Stomach (tissue), 8 donors: ENCODE measurements at regions not wholly inside any gene's neighbourhood (a gene's known extent, or its start where the extent isn't known, plus 50 kb on each side); places are given as distances from the start of the nearest gene placed in this dataset.

Source experiments
- DNase-seq, 2 donors: peaks; one replicate each; pipeline versions ENCODE4 v3.0.0 to v3.0.0-alpha.2; 2013 to 2019
- H3K27ac ChIP-seq, 5 donors: fragments of 200-600 bp in 4 of 5; sonication (generic) in 4 of 5; one replicate each; pipeline ENCODE4 v1.5.1; 2013 to 2019; ENCODE audit warnings: mild to moderate bottlenecking in 1 of 5, moderate library complexity in 1 of 5
- H3K27me3 ChIP-seq, 3 donors: fragments of 200-600 bp; sonication (generic); one replicate each; pipeline ENCODE4 v1.5.1; 2017 to 2019; ENCODE audit warnings: mixed run types in 1 of 3
- H3K36me3 ChIP-seq, 4 donors: fragments of 200-600 bp; sonication (generic); 1 replicate in 3 of 4; 2 replicates in 1 of 4; pipeline ENCODE4 v1.5.1; 2016 to 2019
- H3K4me1 ChIP-seq, 4 donors: fragments of 200-600 bp; sonication (generic); one replicate each; pipeline ENCODE4 v1.5.1; 2016 to 2019
- H3K4me3 ChIP-seq, 4 donors: fragments of 200-600 bp; sonication (generic) in 3 of 4; one replicate each; pipeline ENCODE4 v1.5.1; 2016 to 2019; ENCODE audit warnings: mild to moderate bottlenecking in 1 of 4
- H3K9me3 ChIP-seq, 4 donors: fragments of 200-600 bp; sonication (generic); one replicate each; pipeline ENCODE4 v1.5.1; 2016 to 2019
- EP300 ChIP-seq: sonication (generic); formaldehyde crosslinking; IDR thresholded peaks from one replicate; pipeline ENCODE4 v1.6.1; 2017; ENCODE audit warnings: antibody characterized with exemption
- POLR2A ChIP-seq, 4 donors: fragments of 450-650 bp; IDR thresholded peaks; one replicate each; pipeline ENCODE4 v1.6.1; 2016; ENCODE audit warnings: antibody characterized with exemption in 4 of 4, control low read depth in 2 of 4, mild to moderate bottlenecking in 1 of 4, moderate library complexity in 1 of 4
- POLR2AphosphoS5 ChIP-seq, 3 donors: sonication (generic); formaldehyde crosslinking; IDR thresholded peaks; one replicate each; pipeline ENCODE4 v1.6.1; 2016; ENCODE audit warnings: antibody characterized with exemption in 3 of 3
- WGBS, 5 donors: extraction: QIAGEN DNeasy Blood & Tissue Kit in 3 of 5; methylation state at CpG; one replicate each; pipeline versions ENCODE4 v1.1.5 to v1.1.7; 2013 to 2018; 5-methylcytosine and 5-hydroxymethylcytosine counted together
- intact Hi-C: fragments of 100-400 bp; cut with DNase I; formaldehyde crosslinking; loops from one replicate; pipeline ENCODE4 v1.15.1; 2023; ENCODE audit warnings: low total_unique reads
- TF ChIP-seq, protein P1 (sequence below), 7 experiments: fragments of 450-650 bp in 4 of 7; fragments of 200-600 bp in 3 of 7; sonication (generic) in 3 of 7; IDR thresholded peaks; one replicate each; pipeline ENCODE4 v1.5.1; 2016 to 2019; ENCODE audit warnings: antibody characterized with exemption in 7 of 7, control low read depth in 2 of 7, mild to moderate bottlenecking in 1 of 7
- donor health status: healthy with polysubstance abuse.
- donor health status: Bipolar disorder and iron deficiency.
- donor health status: healthy.

DNA sequence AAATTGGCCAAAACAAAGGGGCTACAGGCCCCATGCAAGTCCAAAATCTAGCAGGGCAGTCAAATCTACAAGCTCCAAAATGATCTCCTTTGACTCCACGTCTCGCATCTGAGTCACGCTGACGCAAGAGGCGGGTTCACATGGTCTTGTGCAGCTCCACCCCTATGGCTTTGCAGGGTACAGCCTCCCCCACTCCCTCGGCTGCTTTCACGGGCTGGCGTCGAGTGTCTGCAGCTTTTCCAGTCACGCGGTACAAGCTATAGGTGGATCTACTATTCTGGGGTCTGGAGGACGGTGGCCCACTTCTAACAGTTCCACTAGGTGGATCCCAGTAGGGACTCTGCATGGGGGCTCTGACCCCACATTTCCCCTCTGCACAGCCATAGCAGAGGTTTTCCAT, 99.2 kb upstream of the KCNIP4 start:
- no peaks in the 10 kb centered on the region for H3K36me3 ChIP-seq
- H3K27me3 ChIP-seq: no peaks in the 10 kb centered on the region
- DNase-seq: no peak
- intact Hi-C loops: no loop called here
- H3K27ac ChIP-seq: no peak overlapping the region
- H3K4me1 ChIP-seq: no peaks in the 10 kb centered on the region
- H3K4me3 ChIP-seq: no peak overlapping the region
- WGBS, 5 donors: 85 to 94% (median 92%) methylated on average over 5 to 12 of the region's 12 CpGs
- peaks cover 0 to 18% (median 9%) of the 10 kb centered on the region in 4 donors for H3K9me3 ChIP-seq
- no peak for TF ChIP-seq POLR2A (IDR thresholded peaks at IDR 0.05)
- TF ChIP-seq EP300: no peak
- no peak for TF ChIP-seq POLR2AphosphoS5 (IDR thresholded peaks at IDR 0.05)
- TF ChIP-seq, protein P1, sequence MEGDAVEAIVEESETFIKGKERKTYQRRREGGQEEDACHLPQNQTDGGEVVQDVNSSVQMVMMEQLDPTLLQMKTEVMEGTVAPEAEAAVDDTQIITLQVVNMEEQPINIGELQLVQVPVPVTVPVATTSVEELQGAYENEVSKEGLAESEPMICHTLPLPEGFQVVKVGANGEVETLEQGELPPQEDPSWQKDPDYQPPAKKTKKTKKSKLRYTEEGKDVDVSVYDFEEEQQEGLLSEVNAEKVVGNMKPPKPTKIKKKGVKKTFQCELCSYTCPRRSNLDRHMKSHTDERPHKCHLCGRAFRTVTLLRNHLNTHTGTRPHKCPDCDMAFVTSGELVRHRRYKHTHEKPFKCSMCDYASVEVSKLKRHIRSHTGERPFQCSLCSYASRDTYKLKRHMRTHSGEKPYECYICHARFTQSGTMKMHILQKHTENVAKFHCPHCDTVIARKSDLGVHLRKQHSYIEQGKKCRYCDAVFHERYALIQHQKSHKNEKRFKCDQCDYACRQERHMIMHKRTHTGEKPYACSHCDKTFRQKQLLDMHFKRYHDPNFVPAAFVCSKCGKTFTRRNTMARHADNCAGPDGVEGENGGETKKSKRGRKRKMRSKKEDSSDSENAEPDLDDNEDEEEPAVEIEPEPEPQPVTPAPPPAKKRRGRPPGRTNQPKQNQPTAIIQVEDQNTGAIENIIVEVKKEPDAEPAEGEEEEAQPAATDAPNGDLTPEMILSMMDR (IDR thresholded peaks at IDR 0.05): no peak

DNA sequence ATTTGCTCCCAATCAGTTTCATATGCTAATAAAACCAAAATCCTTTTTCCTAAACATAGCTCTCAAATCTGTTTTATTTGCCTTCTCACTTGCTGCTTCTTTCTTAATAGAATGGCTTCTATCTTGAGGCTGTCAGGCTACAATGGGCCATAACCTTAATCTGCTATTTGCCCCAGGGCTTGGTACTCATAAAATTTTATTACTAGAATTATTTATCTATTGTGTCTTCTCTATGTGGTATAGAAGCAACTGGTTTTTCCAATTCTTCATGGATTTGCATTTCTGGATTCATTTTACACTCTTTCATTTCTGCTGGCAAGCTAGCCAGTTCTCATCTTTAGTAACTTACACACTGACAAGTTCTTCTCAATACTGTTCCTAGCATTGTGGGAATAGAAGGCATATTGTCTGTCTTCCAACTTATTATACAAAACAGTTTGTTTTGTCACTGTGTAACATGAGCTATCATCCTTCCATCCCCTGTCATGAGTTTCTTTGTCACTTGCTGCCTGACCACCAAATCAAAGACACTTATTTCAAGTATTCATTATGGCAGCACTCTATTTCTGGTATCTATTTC, 96.6 kb upstream of the KCNIP4 start:
- peaks cover 0 to 28% (median 14%) of the 10 kb centered on the region in 4 donors for H3K9me3 ChIP-seq
- no peaks in the 10 kb centered on the region for H3K36me3 ChIP-seq
- DNase-seq: no peak
- no peak overlapping the region for H3K4me3 ChIP-seq
- H3K4me1 ChIP-seq: no peaks in the 10 kb centered on the region
- intact Hi-C loops: no loop called here
- no peak overlapping the region for H3K27ac ChIP-seq
- TF ChIP-seq POLR2A (IDR thresholded peaks at IDR 0.05): no peak
- TF ChIP-seq, protein P1 (IDR thresholded peaks at IDR 0.05): no peak
- TF ChIP-seq EP300: no peak
- no peak for TF ChIP-seq POLR2AphosphoS5 (IDR thresholded peaks at IDR 0.05)
- H3K27me3 ChIP-seq: no peaks in the 10 kb centered on the region

DNA sequence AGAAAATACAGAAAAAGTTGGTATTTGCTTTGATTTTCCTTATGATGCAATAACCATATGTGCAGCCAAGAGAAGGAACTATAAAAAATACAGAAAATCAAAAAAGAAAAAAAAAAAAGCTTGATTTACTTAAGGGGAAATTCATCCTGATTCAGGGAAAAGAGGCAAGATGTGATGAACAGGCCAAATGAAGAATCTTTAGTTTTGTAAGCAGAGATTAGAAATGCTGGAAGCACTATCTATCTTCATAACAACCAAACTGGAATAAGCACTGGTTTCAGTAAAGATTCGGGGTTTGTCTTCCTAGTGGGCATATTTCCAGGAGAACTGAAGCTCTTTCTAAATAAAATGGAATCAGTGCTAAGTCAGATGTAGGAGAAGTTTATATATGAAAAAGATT, 82.9 kb upstream of the KCNIP4 start:
- intact Hi-C loops: no loop called here

DNA sequence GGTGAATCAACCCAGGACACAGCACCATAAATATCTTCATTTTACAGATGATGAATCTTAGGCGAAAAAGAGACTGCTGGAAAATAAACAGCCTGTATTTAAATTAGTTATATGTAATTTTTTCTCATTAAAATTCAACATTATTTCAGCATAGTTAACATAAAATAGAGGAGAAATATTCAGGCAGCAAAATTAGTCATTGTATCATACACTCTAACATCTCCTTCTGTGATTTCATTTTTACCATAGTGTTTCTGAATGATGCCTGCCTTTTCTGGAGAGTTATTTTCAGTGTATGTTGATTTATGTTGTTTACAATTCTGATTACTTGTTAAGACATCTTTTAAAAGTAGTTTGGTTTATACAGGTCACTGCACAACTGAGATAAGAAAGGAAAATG, 82.3 kb upstream of the KCNIP4 start:
- no peak for DNase-seq
- TF ChIP-seq EP300 (no peak), POLR2AphosphoS5 (IDR thresholded peaks at IDR 0.05) (no peak), POLR2A (IDR thresholded peaks at IDR 0.05) (no peak)
- TF ChIP-seq, protein P1 (IDR thresholded peaks at IDR 0.05): no peak

More for the DNA sequence above, 82.9 kb upstream of the KCNIP4 start:
- no peak for TF ChIP-seq EP300
- peak in 1 of 2 donors; percentile 5 for DNase-seq
- H3K27ac ChIP-seq: no peak overlapping the region
- no peaks in the 10 kb centered on the region for H3K36me3 ChIP-seq
- 48 to 68% (median 67%) methylated on average over 1 of the region's 1 CpG for WGBS, 5 donors
- no peaks in the 10 kb centered on the region for H3K27me3 ChIP-seq
- peaks cover 0 to 8% (median 0%) of the 10 kb centered on the region in 4 donors for H3K9me3 ChIP-seq
- no peak overlapping the region for H3K4me3 ChIP-seq
- H3K4me1 ChIP-seq: no peaks in the 10 kb centered on the region

DNA sequence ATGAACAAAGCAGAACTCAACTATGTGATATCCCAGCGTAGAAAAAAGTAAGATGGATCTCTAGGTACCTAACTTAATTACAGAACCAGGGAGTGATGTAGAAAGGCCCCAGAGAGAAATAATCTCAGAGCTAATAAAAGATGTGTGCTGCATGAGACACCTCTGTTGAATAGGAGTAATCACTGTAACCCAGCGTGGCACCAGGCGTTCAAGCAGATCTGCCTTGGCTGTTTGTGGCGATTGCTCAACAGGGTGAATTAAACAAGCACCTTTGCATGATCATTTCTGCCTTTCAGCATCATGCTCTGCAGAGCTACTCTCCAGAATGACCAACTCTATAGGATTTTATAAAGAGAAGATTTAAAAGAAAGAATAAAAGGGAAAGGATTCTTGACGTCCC, 81.7 kb upstream of the KCNIP4 start:
- WGBS, 5 donors: 75 to 82% (median 78%) methylated on average over 5 of the region's 5 CpGs
- H3K9me3 ChIP-seq: peaks cover 0 to 8% (median 0%) of the 10 kb centered on the region in 4 donors

More for the DNA sequence above, 82.3 kb upstream of the KCNIP4 start:
- Histone ChIP-seq H3K36me3 (no peaks in the 10 kb centered on the region), H3K9me3 (peaks cover 0 to 8% (median 0%) of the 10 kb centered on the region in 4 donors), H3K27me3 (no peaks in the 10 kb centered on the region), H3K27ac (no peak overlapping the region), H3K4me3 (no peak overlapping the region), H3K4me1 (no peaks in the 10 kb centered on the region)
- intact Hi-C loops: no loop called here
- 75 to 92% (median 85%) methylated on average over 1 of the region's 1 CpG for WGBS, 5 donors

More for the DNA sequence above, 81.7 kb upstream of the KCNIP4 start:
- no peaks in the 10 kb centered on the region for H3K27me3 ChIP-seq
- no peak overlapping the region for H3K27ac ChIP-seq
- intact Hi-C loops: no loop called here
- no peak for TF ChIP-seq POLR2A (IDR thresholded peaks at IDR 0.05)
- TF ChIP-seq EP300: no peak
- TF ChIP-seq, protein P1 (IDR thresholded peaks at IDR 0.05): no peak
- TF ChIP-seq POLR2AphosphoS5 (IDR thresholded peaks at IDR 0.05): no peak
- H3K4me1 ChIP-seq: no peaks in the 10 kb centered on the region
- H3K36me3 ChIP-seq: no peaks in the 10 kb centered on the region
- H3K4me3 ChIP-seq: no peak overlapping the region
- no peak for DNase-seq
